Aorta (tissue), 5 donors: ENCODE measurements at regions not wholly inside any gene's neighbourhood (a gene's known extent, or its start where the extent isn't known, plus 50 kb on each side); places are given as distances from the start of the nearest gene placed in this dataset.
"Not testable (repeated sequence)": the region's sequence is repeated elsewhere in the genome, so short reads cannot be mapped to it uniquely, and the experiment has no call there.

Experiments
- ATAC-seq: fragments of 200-7000 bp; cut with Tn5 transposase; one replicate; pipeline ENCODE4 v1.9.1; 2022; ENCODE audit warnings: moderate library complexity; ENCODE audit not compliant: low FRiP score
- DNase-seq, 2 donors: peaks; one replicate each; pipeline ENCODE4 v3.0.0-alpha.2; 2020
- H3K27ac ChIP-seq, 2 donors: one replicate each; pipeline ENCODE4 v1.5.1; 2013; ENCODE audit warnings: low read length in 2 of 2, mild to moderate bottlenecking in 2 of 2, moderate library complexity in 2 of 2, control low read depth in 1 of 2, inconsistent platforms in 1 of 2, low read depth in 1 of 2
- H3K27me3 ChIP-seq, 2 donors: one replicate each; pipeline ENCODE4 v1.6.1; 2013; ENCODE audit warnings: control low read depth in 1 of 2, low read length in 1 of 2, mild to moderate bottlenecking in 1 of 2, moderate library complexity in 1 of 2; ENCODE audit not compliant: insufficient read depth in 2 of 2, control insufficient read depth in 1 of 2
- H3K36me3 ChIP-seq, 2 donors: one replicate each; pipeline ENCODE4 v1.6.1; 2013; ENCODE audit warnings: control low read depth in 1 of 2, low read length in 1 of 2, mild to moderate bottlenecking in 1 of 2; ENCODE audit not compliant: insufficient read depth in 2 of 2, control insufficient read depth in 1 of 2
- H3K4me1 ChIP-seq, 2 donors: one replicate each; pipeline ENCODE4 v1.6.1; 2013; ENCODE audit warnings: low read length in 2 of 2, control low read depth in 1 of 2, mild to moderate bottlenecking in 1 of 2, moderate library complexity in 1 of 2; ENCODE audit not compliant: insufficient read depth in 2 of 2, control insufficient read depth in 1 of 2
- H3K4me3 ChIP-seq, 2 donors: one replicate each; pipeline ENCODE4 v1.5.1; 2013; ENCODE audit warnings: low read length in 2 of 2, control low read depth in 1 of 2, mild to moderate bottlenecking in 1 of 2
- H3K9me3 ChIP-seq: one replicate; pipeline ENCODE4 v1.6.1; 2013; ENCODE audit warnings: mild to moderate bottlenecking, low read length; ENCODE audit not compliant: control insufficient read depth
- WGBS, 2 donors: extraction: QIAGEN DNeasy Blood & Tissue Kit; methylation state at CpG; one replicate each; pipeline ENCODE4 v1.1.7; 2013; 5-methylcytosine and 5-hydroxymethylcytosine counted together
- intact Hi-C, 2 donors: fragments of 100-400 bp; cut with DNase I; formaldehyde crosslinking; loops; one replicate each; pipeline versions ENCODE4 v1.14.2 to v1.15.0; 2022
- microRNA-seq, 2 donors: library from miRNA; unstranded; fragments of <30 nt; microRNA quantifications; one replicate each; pipeline ENCODE4 v1.2.0, GENCODE V29; 2020
- donor health status: healthy with polysubstance abuse.
- donor health status: Bipolar disorder and iron deficiency.
- donor health status: DM: no; HTN: no; CAD: no.
- donor health status: DM: no; HTN: no; CAD: no.
- donor health status: DM: yes; HTN: yes; CAD: no.

DNA sequence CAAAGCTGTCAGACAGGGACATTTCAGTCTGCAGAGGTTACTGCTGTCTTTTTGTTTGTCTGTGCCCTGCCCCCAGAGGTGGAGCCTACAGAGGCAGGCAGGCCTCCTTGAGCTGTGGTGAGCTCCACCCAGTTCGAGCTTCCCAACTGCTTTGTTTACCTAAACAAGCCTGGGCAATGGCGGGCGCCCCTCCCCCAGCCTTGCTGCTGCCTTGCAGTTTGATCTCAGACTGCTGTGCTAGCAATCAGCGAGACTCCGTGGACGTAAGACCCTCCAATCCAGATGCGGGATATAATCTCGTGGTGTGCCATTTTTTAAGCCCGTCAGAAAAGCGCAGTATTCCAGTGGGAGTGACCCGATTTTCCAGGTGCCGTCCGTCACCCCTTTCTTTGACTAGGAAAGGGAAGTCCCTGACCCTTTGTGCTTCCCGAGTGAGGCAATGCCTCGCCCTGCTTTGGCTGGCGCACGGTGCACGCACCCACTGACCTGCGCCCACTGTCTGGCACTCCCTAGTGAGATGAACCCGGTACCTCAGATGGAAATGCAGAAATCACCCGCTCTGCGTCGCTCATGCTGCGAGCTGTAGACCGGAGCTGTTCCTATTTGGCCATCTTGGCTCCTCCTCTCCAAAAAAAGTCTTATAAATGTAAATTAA is 54.1 kb upstream of the RIMS1 start:
- H3K9me3 ChIP-seq, H3K4me3 ChIP-seq, DNase-seq, ATAC-seq, H3K27ac ChIP-seq, H3K36me3 ChIP-seq, intact Hi-C loops, H3K4me1 ChIP-seq, H3K27me3 ChIP-seq: not testable (repeated sequence)
- WGBS, 2 donors, result 90 to 93% methylated on average over 22 to 25 of the region's 25 CpGs

Small RNA genes lying in the stretch of these regions (microRNA-seq; reads per million reads assigned to microRNA genes)
- gene MIR30A (3,587 to 5,622 reads per million in 2 donors), gene MIR30C2 (25.8 to 87.0 reads per million in 2 donors)
